Left kidney (tissue), 1 donor: ENCODE measurements at regions not wholly inside any gene's neighbourhood (a gene's known extent, or its start where the extent isn't known, plus 50 kb on each side); places are given as distances from the start of the nearest gene placed in this dataset.
"Not testable (repeated sequence)": the region's sequence is repeated elsewhere in the genome, so short reads cannot be mapped to it uniquely, and the experiment has no call there.

Experiments used
- DNase-seq: peaks from one replicate; pipeline ENCODE4 v3.0.0-alpha.2; 2013

- no peak for DNase-seq
These were observed 172.3 kb downstream of the ERMARD start for GRCh38 chr6:169923468-169924464.

DNA sequence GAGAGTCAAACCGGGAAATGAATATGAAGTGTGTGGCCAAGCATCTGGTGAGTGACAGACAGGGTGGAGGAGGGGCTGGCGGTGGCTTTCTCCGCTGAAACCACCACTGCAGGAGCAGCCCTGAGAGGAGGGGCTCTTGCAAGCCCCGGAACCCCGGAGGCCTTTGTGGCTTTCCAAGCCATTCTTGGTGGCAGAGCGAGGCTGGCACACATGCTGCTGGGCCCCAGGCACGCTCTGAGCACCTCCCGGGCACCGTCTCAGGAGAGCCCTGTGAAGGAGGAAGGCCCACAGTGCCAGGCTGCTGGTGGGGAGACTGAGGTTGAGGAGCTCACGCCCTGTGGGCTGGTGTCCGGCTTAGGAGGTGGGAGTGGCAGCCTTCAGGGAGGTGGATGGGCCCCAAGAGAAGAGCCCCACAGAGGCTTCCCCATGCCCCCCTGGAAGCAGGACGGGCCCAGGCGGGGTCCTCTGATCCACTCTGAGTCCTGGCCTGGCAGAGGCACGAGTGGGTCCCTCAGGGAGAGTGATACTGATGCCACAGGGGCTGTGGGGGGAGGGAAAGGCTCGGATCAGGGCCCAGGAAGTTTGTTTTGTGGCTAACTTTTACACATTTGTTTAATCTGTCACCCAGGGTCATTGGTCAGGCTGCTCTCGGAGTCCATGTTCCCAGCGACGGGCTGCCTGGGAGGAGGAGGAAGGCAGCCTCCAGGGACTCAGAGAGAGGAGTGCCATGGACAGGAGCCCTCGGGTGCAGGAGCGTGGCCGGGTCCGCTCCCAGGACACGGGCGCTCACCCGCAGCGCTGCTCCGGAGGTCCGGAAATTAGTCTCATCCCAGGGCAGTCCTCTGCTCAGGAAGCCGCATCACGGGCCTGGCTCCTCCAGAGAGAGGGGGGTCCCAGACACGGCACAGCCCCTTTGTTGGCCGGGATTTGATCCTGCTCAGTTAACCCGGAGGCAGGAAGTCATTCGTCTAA lies 170.7 kb downstream of the ERMARD start:
- peak; percentile 66 for DNase-seq

- DNase-seq, result no peak
These were observed 169.8 kb downstream of the ERMARD start for GRCh38 chr6:169921217-169921616.

DNA sequence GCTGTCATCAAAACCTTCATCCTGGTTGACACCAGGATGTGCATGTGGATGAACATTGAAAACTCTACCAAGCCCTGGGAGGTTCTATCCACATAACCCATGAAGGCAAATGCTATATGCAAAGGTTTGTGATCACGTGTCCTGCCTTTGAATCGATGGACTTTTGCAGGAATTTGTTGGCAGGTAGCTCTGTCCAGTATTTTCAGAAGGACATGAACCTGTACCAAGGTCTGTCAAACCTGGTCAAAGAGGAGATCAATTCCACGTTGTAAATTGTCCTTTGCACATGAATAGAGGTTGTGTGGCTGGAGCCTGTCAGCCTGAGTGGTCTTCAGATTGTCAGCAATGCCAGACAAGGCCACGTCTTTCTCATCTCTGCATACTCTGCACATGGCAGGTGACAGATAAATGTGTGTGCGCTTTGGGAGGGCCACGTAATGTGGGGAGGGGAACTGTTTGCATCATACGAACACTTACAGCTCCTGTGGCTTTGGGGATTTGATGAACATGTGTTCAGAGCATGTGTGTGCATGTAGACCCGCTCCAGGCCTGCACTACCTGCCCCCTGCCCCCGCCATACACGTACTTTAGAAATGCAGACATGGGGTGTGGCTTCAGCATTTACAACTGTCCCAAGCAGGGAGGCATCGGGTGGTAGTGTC lies 169.1 kb downstream of the ERMARD start:
- DNase-seq, result no peak

DNA sequence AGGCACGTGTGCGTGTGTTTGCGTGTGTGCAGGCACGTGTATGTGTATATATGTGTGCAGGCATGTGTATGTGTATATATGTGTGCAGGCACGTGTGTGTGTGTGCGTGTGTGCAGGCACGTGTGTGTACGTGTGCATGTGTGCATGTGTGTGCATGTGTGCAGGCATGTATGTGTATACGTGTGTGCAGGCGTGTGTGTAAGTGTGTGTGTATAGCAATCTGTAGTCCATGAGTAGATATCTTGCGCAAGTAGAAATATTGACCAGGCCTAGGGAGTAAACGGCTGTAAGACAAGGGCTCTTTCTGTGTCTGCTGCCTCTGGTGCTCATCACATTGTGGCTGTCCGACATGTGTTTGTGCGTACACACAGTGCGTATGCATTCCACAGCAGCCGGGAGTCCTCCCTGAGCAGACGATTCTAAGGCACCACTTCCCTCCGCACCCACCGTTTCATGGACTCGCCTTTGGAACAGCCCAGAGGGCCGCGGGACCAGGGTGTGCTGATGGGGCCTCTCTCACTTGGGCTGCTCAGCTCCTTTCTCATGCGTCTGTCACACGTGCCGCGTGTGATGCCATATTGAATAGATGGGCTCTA lies 167.6 kb downstream of the ERMARD start:
- no peak for DNase-seq

DNA sequence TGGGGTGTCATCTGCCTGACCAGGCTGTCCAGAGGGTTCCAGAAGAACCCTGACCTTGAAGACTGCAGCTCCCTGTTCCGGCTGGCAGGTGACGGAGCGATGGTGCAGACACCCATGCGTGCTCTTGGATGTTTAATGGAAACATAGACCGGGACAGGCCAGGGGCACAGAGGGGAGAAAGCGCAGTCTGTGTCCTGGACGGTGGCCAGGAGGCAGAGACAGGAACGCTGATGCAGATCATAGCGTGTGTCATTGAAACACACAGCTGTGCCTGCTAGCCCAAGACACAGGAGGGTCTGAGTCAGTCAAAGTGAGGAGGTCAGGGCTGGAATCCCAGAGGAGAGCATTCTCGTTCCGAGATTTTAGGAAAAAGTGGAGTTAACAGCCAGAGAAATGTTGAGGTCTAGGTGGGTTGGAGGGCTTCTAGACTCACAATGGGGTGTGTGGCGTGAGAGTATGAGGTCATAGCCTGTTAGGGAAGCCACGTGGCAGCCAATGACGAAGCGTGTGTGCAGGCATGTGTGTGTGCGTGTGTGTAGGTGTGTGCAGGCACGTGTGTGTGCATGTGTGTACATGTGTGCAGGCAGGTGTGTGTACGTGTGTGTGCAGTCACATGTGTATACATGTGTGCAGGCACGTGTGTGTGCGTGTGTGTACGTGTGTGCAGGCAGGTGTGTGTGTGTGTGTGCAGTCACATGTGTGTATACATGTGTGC lies 167.0 kb downstream of the ERMARD start:
- no peak for DNase-seq

GRCh38 chr6:169917153-169917552 lies 165.7 kb downstream of the ERMARD start:
- DNase-seq, result no peak

DNA sequence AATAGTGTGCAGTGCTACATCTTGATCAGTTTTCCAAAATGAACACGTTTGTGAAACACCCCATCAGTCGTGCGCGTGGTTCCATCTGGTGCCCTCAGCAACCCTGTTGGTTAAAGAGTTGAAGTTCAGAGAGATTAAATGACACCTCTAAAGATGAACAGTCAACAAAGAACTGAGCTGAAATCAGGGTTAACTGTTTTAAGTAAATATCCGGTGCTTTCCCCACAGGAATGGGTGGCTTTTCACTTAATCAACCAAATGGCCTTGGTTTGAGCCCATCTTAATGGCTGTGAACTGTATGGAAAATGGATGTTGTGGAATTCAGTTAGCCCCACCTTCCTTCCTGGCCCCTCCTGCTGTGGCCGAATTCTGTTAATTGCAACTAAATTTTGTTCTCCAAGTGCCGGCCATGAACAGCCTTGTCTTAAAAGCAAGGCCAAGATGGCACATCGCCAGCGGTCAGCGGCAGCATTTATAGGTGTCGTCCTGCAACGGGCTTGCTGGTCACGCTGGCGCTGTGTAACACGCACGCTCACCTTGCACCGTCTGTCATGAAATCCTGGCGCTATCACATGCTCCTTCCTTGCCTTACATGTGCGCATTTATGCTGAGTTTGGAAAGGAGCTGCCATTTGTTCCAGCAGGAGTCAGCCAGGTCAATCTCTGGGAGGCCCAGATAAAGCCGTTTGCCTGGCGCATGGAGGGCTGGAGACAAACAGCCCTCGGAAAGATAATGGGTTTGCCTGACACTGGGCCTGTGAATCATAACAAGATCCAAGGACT lies 164.5 kb downstream of the ERMARD start:
- no peak for DNase-seq

- not testable (repeated sequence) for DNase-seq
These were observed 162.3 kb downstream of the ERMARD start for GRCh38 chr6:169913745-169914144.

- no peak for DNase-seq
These were observed 161.7 kb downstream of the ERMARD start for GRCh38 chr6:169913096-169913638.

GRCh38 chr6:169912266-169913095 lies 161.1 kb downstream of the ERMARD start:
- no peak for DNase-seq

- DNase-seq, result no peak
These were observed 160.1 kb downstream of the ERMARD start for GRCh38 chr6:169911264-169912263.

DNA sequence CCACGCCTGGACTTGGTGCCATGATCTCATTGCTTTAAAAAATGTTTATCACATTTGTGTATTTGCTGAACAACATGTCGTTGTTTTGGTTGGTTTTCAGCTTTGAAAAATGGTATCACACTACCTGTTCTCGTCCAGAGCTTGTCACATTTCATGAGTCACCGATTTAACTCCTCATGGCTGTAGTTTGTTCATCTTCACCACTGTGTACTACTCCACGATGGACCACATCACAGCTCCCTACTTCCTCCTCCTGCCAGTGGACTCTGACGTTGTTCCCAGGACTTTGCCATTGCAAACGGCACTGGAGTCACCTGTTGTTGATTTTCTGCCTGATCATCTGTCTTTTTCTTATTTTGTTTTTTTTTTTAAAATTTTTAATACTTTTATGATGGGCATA lies 157.7 kb downstream of the ERMARD start:
- no peak for DNase-seq

DNA sequence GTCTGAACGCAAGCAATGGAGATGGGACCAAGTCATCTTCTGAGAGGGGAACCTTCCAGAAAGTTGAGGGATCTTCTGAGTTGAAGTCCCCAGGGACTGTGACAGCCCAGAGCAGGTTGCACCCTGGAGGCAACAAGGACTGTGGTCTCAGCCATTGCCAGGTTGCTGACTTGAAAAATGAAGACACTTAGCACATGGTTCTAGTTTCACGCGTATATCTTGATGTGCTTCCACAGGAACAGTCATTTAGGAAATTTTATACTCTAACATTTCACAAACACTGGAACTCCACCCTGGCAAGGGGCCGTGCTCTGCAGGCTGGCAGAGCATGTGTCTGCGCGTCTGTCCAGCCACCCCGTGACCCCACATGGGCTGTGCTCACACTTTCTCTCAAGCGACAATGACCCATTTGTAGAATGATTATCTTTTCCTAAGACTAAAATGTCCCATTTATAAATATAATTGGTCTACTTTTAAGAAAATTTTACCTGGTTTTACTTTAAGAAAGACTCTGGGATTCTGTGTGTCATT lies 157.0 kb downstream of the ERMARD start:
- no peak for DNase-seq

GRCh38 chr6:169907419-169908115 lies 156.1 kb downstream of the ERMARD start:
- DNase-seq, result no peak

DNA sequence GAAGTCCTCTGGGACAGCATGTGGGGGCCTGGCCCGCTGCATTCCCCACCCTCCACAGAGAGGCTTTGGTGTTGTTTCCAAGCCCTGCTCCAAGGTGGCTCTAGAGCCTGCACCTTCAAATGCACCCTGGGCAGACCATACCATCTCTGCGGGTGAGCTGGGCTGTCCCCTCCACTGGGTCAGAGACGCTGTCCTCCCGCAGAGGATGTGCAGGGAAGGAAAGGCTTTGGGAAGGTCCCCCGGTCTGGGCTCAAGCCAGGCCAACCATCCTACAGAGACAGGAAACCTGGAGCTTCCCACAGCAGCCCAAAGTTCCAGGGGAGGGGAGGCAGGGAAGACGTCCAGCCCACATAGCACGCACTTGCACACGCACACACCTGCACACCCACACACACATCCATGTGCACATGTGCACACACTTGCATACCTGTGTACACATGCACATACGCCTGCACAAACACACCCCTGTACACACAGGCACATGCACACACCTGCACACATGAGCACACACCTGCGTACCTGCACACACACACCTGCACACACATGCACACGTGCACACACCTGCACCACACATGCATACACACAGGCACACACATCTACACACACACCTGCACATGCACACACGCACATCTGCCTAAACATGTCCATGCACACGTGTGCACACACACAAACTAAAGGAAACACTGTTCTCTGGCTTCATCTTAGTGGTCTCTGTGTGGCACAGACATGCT lies 155.4 kb downstream of the ERMARD start:
- no peak for DNase-seq
